Endodermal cell (in vitro differentiated cells): ENCODE measurements at regions not wholly inside any gene's neighbourhood (a gene's known extent, or its start where the extent isn't known, plus 50 kb on each side); places are given as distances from the start of the nearest gene placed in this dataset.

Experiments used
- DNase-seq: peaks from one replicate; pipeline ENCODE4 v3.0.0-alpha.2; 2017
- H3K27ac ChIP-seq: 2 replicates; pipeline ENCODE4 v1.5.1; 2013; ENCODE audit warnings: mild to moderate bottlenecking, low read depth, low read length, moderate library complexity
- H3K27me3 ChIP-seq: 2 replicates; pipeline ENCODE4 v1.6.1; 2013; ENCODE audit warnings: mild to moderate bottlenecking, low read length, moderate library complexity; ENCODE audit not compliant: insufficient read depth, control insufficient read depth, poor library complexity, severe bottlenecking
- H3K36me3 ChIP-seq: 2 replicates; pipeline ENCODE4 v1.7.0; 2013; ENCODE audit warnings: mild to moderate bottlenecking, low read length, moderate library complexity; ENCODE audit not compliant: control insufficient read depth, insufficient read depth
- H3K4me1 ChIP-seq: one replicate; pipeline ENCODE4 v1.7.0; 2013; ENCODE audit warnings: low read length; ENCODE audit not compliant: control insufficient read depth, insufficient read depth
- H3K4me3 ChIP-seq: 2 replicates; pipeline ENCODE4 v1.5.1; 2013; ENCODE audit warnings: mild to moderate bottlenecking, low read length, moderate library complexity
- H3K9ac ChIP-seq: 2 replicates; pipeline ENCODE4 v1.6.1; 2013; ENCODE audit warnings: mild to moderate bottlenecking, low read length, moderate library complexity; ENCODE audit not compliant: poor library complexity, severe bottlenecking; ENCODE audit errors: extremely low read depth
- H3K9me3 ChIP-seq: 2 replicates; pipeline ENCODE4 v1.6.1; 2013; ENCODE audit warnings: mild to moderate bottlenecking, low read length, moderate library complexity; ENCODE audit not compliant: control insufficient read depth
- H3K27ac Mint-ChIP-seq: 2 replicates; pipeline ENCODE4 v1.8.0; 2020; ENCODE audit warnings: mixed read lengths
- H3K27me3 Mint-ChIP-seq: 2 replicates; pipeline ENCODE4 v1.8.0; 2021; ENCODE audit warnings: mild to moderate bottlenecking, mixed read lengths; ENCODE audit not compliant: insufficient read depth
- H3K36me3 Mint-ChIP-seq: 2 replicates; pipeline ENCODE4 v1.8.0; 2020; ENCODE audit warnings: low read depth, mixed read lengths
- H3K4me1 Mint-ChIP-seq: 2 replicates; pipeline ENCODE4 v1.8.0; 2020; ENCODE audit warnings: mixed read lengths
- H3K4me3 Mint-ChIP-seq: 2 replicates; pipeline ENCODE4 v1.8.0; 2020; ENCODE audit warnings: mild to moderate bottlenecking, moderate library complexity, mixed read lengths
- H3K9me3 Mint-ChIP-seq: 2 replicates; pipeline ENCODE4 v1.8.0; 2020; ENCODE audit warnings: mild to moderate bottlenecking, mixed read lengths
- CTCF ChIP-seq: fragments of 200-600 bp; sonication (generic); conservative IDR thresholded peaks from 2 replicates; pipeline ENCODE4 v1.5.0; 2021; ENCODE audit warnings: antibody characterized with exemption, mild to moderate bottlenecking
- WGBS, 2 experiments: methylation state at CpG; one replicate each; pipeline versions ENCODE4 v1.1.5 to v1.1.7; 2013; ENCODE audit warnings: missing lambda C conversion rate in 2 of 2, mixed read lengths in 1 of 2; ENCODE audit not compliant: insufficient coverage in 1 of 2, insufficient read length in 1 of 2; 5-methylcytosine and 5-hydroxymethylcytosine counted together

GRCh38 chr1:103177108-103177775 is 68.9 kb upstream of the COL11A1 start:
- no peaks in the 10 kb centered on the region for H3K27me3 ChIP-seq

GRCh38 chr1:103171041-103171590 is 62.8 kb upstream of the COL11A1 start:
- no peaks in the 10 kb centered on the region for H3K9me3 ChIP-seq
- H3K9ac ChIP-seq, result no peak overlapping the region
- H3K4me1 ChIP-seq, result no peaks in the 10 kb centered on the region
- H3K27me3 ChIP-seq, result no peaks in the 10 kb centered on the region
- Mint-ChIP-seq H3K27ac (no peak overlapping the region), H3K36me3 (no peaks in the 10 kb centered on the region), H3K27me3 (no peaks in the 10 kb centered on the region), H3K9me3 (no peaks in the 10 kb centered on the region), H3K4me1 (no peaks in the 10 kb centered on the region), H3K4me3 (no peak overlapping the region)
- no peaks in the 10 kb centered on the region for H3K36me3 ChIP-seq
- H3K4me3 ChIP-seq, result no peak overlapping the region
- WGBS, 2 experiments, result 76% methylated on average over 1 of the region's 1 CpG; no CpG with 5 or more reads in 1 of the 2 experiments
- no peak overlapping the region for H3K27ac ChIP-seq
- no peak for DNase-seq
- TF ChIP-seq CTCF, result no peak

More at GRCh38 chr1:103177108-103177775, 68.9 kb upstream of the COL11A1 start:
- WGBS, 2 experiments, result 82 to 88% methylated on average over 3 to 6 of the region's 6 CpGs
- Histone ChIP-seq H3K27ac (no peak overlapping the region), H3K9me3 (no peaks in the 10 kb centered on the region), H3K36me3 (no peaks in the 10 kb centered on the region), H3K9ac (no peak overlapping the region), H3K4me3 (no peak overlapping the region), H3K4me1 (no peaks in the 10 kb centered on the region)
- H3K27ac Mint-ChIP-seq, result no peak overlapping the region
- DNase-seq, result no peak
- H3K9me3 Mint-ChIP-seq, result no peaks in the 10 kb centered on the region
- H3K36me3 Mint-ChIP-seq, result no peaks in the 10 kb centered on the region
- H3K4me1 Mint-ChIP-seq, result no peaks in the 10 kb centered on the region
- H3K27me3 Mint-ChIP-seq, result no peaks in the 10 kb centered on the region
- TF ChIP-seq CTCF, result no peak
- H3K4me3 Mint-ChIP-seq, result no peak overlapping the region

- H3K9me3 ChIP-seq, result no peaks in the 10 kb centered on the region
- Mint-ChIP-seq H3K36me3 (no peaks in the 10 kb centered on the region), H3K27ac (no peak overlapping the region), H3K4me1 (no peaks in the 10 kb centered on the region), H3K27me3 (no peaks in the 10 kb centered on the region), H3K4me3 (no peak overlapping the region), H3K9me3 (no peaks in the 10 kb centered on the region)
- H3K4me3 ChIP-seq, result no peak overlapping the region
- H3K27me3 ChIP-seq, result no peaks in the 10 kb centered on the region
- WGBS, 2 experiments, result 95 to 100% methylated on average over 2 to 7 of the region's 7 CpGs
- no peaks in the 10 kb centered on the region for H3K4me1 ChIP-seq
- no peaks in the 10 kb centered on the region for H3K36me3 ChIP-seq
- no peak overlapping the region for H3K9ac ChIP-seq
- DNase-seq, result no peak
- H3K27ac ChIP-seq, result no peak overlapping the region
- TF ChIP-seq CTCF, result no peak
Observed at GRCh38 chr1:103170609-103171008, 62.3 kb upstream of the COL11A1 start.
